Cardiac septum (tissue), 1 donor: ENCODE measurements at regions not wholly inside any gene's neighbourhood (a gene's known extent, or its start where the extent isn't known, plus 50 kb on each side); places are given as distances from the start of the nearest gene placed in this dataset.
"Not testable (repeated sequence)": the region's sequence is repeated elsewhere in the genome, so short reads cannot be mapped to it uniquely, and the experiment has no call there.

ENCODE experiments used
- DNase-seq: peaks from one replicate; pipeline ENCODE4 v3.0.0-alpha.2; 2020; ENCODE audit warnings: low spot score
- intact Hi-C: fragments of 100-400 bp; cut with DNase I; formaldehyde crosslinking; loops from one replicate; pipeline ENCODE4 v1.14.0; 2022
- donor health status: DM: no; HTN: no; CAD: no.

- intact Hi-C loops: no loop called here
- DNase-seq: no peak
These were observed 147.4 kb downstream of the TXNL1 start for GRCh38 chr18:56490942-56491341.

- no peak for DNase-seq
- intact Hi-C loops: no loop called here
These were observed 148.5 kb downstream of the TXNL1 start for GRCh38 chr18:56489893-56490292.

GRCh38 chr18:56488739-56489138, 149.7 kb downstream of the TXNL1 start:
- intact Hi-C loops: no loop called here
- DNase-seq: no peak

GRCh38 chr18:56487801-56488200, 150.6 kb downstream of the TXNL1 start:
- DNase-seq: no peak
- intact Hi-C loops: no loop called here

GRCh38 chr18:56483386-56483785, 155.0 kb downstream of the TXNL1 start:
- intact Hi-C loops: no loop called here
- DNase-seq: no peak

- intact Hi-C loops: not testable (repeated sequence)
These were observed 155.6 kb downstream of the TXNL1 start for GRCh38 chr18:56482813-56483212.

GRCh38 chr18:56481751-56482150, 156.6 kb downstream of the TXNL1 start:
- intact Hi-C loops: no loop called here
- DNase-seq: no peak

More at GRCh38 chr18:56482813-56483212, 155.6 kb downstream of the TXNL1 start:
- DNase-seq: not testable (repeated sequence)

GRCh38 chr18:56479841-56480240, 158.6 kb downstream of the TXNL1 start:
- no peak for DNase-seq
- intact Hi-C loops: no loop called here

- intact Hi-C loops: no loop called here
- no peak for DNase-seq
These were observed 163.1 kb downstream of the TXNL1 start for GRCh38 chr18:56475250-56475649.

- intact Hi-C loops: no loop called here
- DNase-seq: no peak
These were observed 164.9 kb downstream of the TXNL1 start for GRCh38 chr18:56473400-56474024.

- DNase-seq: no peak
These were observed 167.7 kb downstream of the TXNL1 start for GRCh38 chr18:56470406-56471351.

GRCh38 chr18:56469582-56469981, 168.8 kb downstream of the TXNL1 start:
- intact Hi-C loops: no loop called here
- no peak for DNase-seq

More at GRCh38 chr18:56470406-56471351, 167.7 kb downstream of the TXNL1 start:
- intact Hi-C loops: no loop called here

GRCh38 chr18:56468396-56468795, 170.0 kb downstream of the TXNL1 start:
- DNase-seq: no peak
- intact Hi-C loops: no loop called here

- intact Hi-C loops: no loop called here
- no peak for DNase-seq
These were observed 176.1 kb downstream of the TXNL1 start for GRCh38 chr18:56462276-56462675.

GRCh38 chr18:56461151-56461550, 177.2 kb downstream of the TXNL1 start:
- no peak for DNase-seq
- intact Hi-C loops: no loop called here

- no peak for DNase-seq
- intact Hi-C loops: no loop called here
These were observed 177.8 kb downstream of the TXNL1 start for GRCh38 chr18:56460581-56460980.

GRCh38 chr18:56458770-56459712, 179.4 kb downstream of the TXNL1 start:
- intact Hi-C loops: no loop called here
- no peak for DNase-seq

- intact Hi-C loops: no loop called here
- no peak for DNase-seq
These were observed 182.5 kb downstream of the TXNL1 start for GRCh38 chr18:56455874-56456273.

GRCh38 chr18:56455141-56455540, 183.3 kb downstream of the TXNL1 start:
- intact Hi-C loops: no loop called here
- DNase-seq: no peak

GRCh38 chr18:56453631-56454030, 184.8 kb downstream of the TXNL1 start:
- intact Hi-C loops: no loop called here
- no peak for DNase-seq
